ENCODE measurements at regions not wholly inside any gene's neighbourhood (a gene's known extent, or its start where the extent isn't known, plus 50 kb on each side); places are given as distances from the start of the nearest gene placed in this dataset.

GRCh38 chr1:78833491-78833890 is 173.0 kb downstream of the ADGRL4 start:
- Histone ChIP-seq H3K36me3 (ENCODE audit: insufficient read depth, low read length) (no peaks in the 10 kb centered on the region), H4K20me1 (ENCODE audit: insufficient read depth, low read length) (no peaks in the 10 kb centered on the region), H3K27me3 (ENCODE audit: insufficient read depth, low read length) (no peaks in the 10 kb centered on the region), H3K9me3 (ENCODE audit: low read depth, low read length) (no peaks in the 10 kb centered on the region), H3K79me2 (ENCODE audit: insufficient read depth, low read length) (no peaks in the 10 kb centered on the region), H3K4me3 (ENCODE audit: insufficient read depth, low read length) (no peak overlapping the region), H3K27ac (ENCODE audit: low read depth, low read length) (peak overlapping the region; percentile 72), H2AFZ (ENCODE audit: low read length) (no peak overlapping the region), H3K4me2 (ENCODE audit: insufficient read depth, low read length) (peak overlapping the region; percentile 11), H3K4me1 (ENCODE audit: insufficient read depth, low read length) (peaks cover 36% of the 10 kb centered on the region)
- DNase-seq (ENCODE audit: insufficient read length, low spot score, missing footprints): peak; percentile 52
- TF ChIP-seq CTCF (IDR thresholded peaks at IDR 0.05; ENCODE audit: extremely low read depth, low read depth, low read length): no peak

GRCh38 chr1:78834201-78834741 is 172.3 kb downstream of the ADGRL4 start:
- no peak for DNase-seq (ENCODE audit: insufficient read length, low spot score, missing footprints)
- peaks cover 36% of the 10 kb centered on the region for H3K4me1 ChIP-seq (ENCODE audit: insufficient read depth, low read length)
- H3K79me2 ChIP-seq (ENCODE audit: insufficient read depth, low read length): no peaks in the 10 kb centered on the region
- no peak for TF ChIP-seq CTCF (IDR thresholded peaks at IDR 0.05; ENCODE audit: extremely low read depth, low read depth, low read length)
- H3K27me3 ChIP-seq (ENCODE audit: insufficient read depth, low read length): no peaks in the 10 kb centered on the region
- no peaks in the 10 kb centered on the region for H3K36me3 ChIP-seq (ENCODE audit: insufficient read depth, low read length)
- H3K9me3 ChIP-seq (ENCODE audit: low read depth, low read length): no peaks in the 10 kb centered on the region
- no peak overlapping the region for H3K4me2 ChIP-seq (ENCODE audit: insufficient read depth, low read length)
- no peak overlapping the region for H3K4me3 ChIP-seq (ENCODE audit: insufficient read depth, low read length)
- H3K27ac ChIP-seq (ENCODE audit: low read depth, low read length): peak overlapping the region; percentile 72
- no peaks in the 10 kb centered on the region for H4K20me1 ChIP-seq (ENCODE audit: insufficient read depth, low read length)
- H2AFZ ChIP-seq (ENCODE audit: low read length): no peak overlapping the region

- no peak for TF ChIP-seq CTCF (IDR thresholded peaks at IDR 0.05; ENCODE audit: extremely low read depth, low read depth, low read length)
- Histone ChIP-seq H3K4me3 (ENCODE audit: insufficient read depth, low read length) (peak overlapping the region; percentile 9), H2AFZ (ENCODE audit: low read length) (peak overlapping the region; percentile 84), H3K27me3 (ENCODE audit: insufficient read depth, low read length) (no peaks in the 10 kb centered on the region), H3K4me1 (ENCODE audit: insufficient read depth, low read length) (peaks cover 46% of the 10 kb centered on the region), H3K9me3 (ENCODE audit: low read depth, low read length) (no peaks in the 10 kb centered on the region), H3K36me3 (ENCODE audit: insufficient read depth, low read length) (no peaks in the 10 kb centered on the region), H3K79me2 (ENCODE audit: insufficient read depth, low read length) (no peaks in the 10 kb centered on the region), H3K27ac (ENCODE audit: low read depth, low read length) (peak overlapping the region; percentile 17), H3K4me2 (ENCODE audit: insufficient read depth, low read length) (peak overlapping the region; percentile 58), H4K20me1 (ENCODE audit: insufficient read depth, low read length) (no peaks in the 10 kb centered on the region)
- DNase-seq (ENCODE audit: insufficient read length, low spot score, missing footprints): peak; percentile 67
Observed at GRCh38 chr1:78836726-78837125, 169.8 kb downstream of the ADGRL4 start.

GRCh38 chr1:78839704-78840277 is 166.7 kb downstream of the ADGRL4 start:
- no peaks in the 10 kb centered on the region for H3K9me3 ChIP-seq (ENCODE audit: low read depth, low read length)
- peak; percentile 45 for DNase-seq (ENCODE audit: insufficient read length, low spot score, missing footprints)
- H2AFZ ChIP-seq (ENCODE audit: low read length): no peak overlapping the region
- H3K27ac ChIP-seq (ENCODE audit: low read depth, low read length): peak overlapping the region; percentile 61
- H3K27me3 ChIP-seq (ENCODE audit: insufficient read depth, low read length): no peaks in the 10 kb centered on the region
- TF ChIP-seq CTCF (IDR thresholded peaks at IDR 0.05; ENCODE audit: extremely low read depth, low read depth, low read length): peak; percentile 75
- no peak overlapping the region for H3K4me3 ChIP-seq (ENCODE audit: insufficient read depth, low read length)
- H3K4me2 ChIP-seq (ENCODE audit: insufficient read depth, low read length): peak overlapping the region; percentile 75
- no peaks in the 10 kb centered on the region for H4K20me1 ChIP-seq (ENCODE audit: insufficient read depth, low read length)
- H3K36me3 ChIP-seq (ENCODE audit: insufficient read depth, low read length): no peaks in the 10 kb centered on the region
- H3K4me1 ChIP-seq (ENCODE audit: insufficient read depth, low read length): peaks cover 48% of the 10 kb centered on the region
- H3K79me2 ChIP-seq (ENCODE audit: insufficient read depth, low read length): no peaks in the 10 kb centered on the region
